Immature natural killer cell (primary cell): ENCODE measurements at regions not wholly inside any gene's neighbourhood (a gene's known extent, or its start where the extent isn't known, plus 50 kb on each side); places are given as distances from the start of the nearest gene placed in this dataset.

Experiments used
- DNase-seq, 3 donors: peaks; one replicate each; pipeline ENCODE4 v3.0.0; 2022; ENCODE audit warnings: mixed read lengths in 1 of 3
- H3K27ac Mint-ChIP-seq, 6 donors: one replicate each; pipeline ENCODE4 v1.8.0; 2020; ENCODE audit warnings: mixed read lengths in 6 of 6, mild to moderate bottlenecking in 5 of 6, inconsistent platforms in 4 of 6, moderate library complexity in 3 of 6
- H3K27me3 Mint-ChIP-seq, 3 donors: one replicate each; pipeline ENCODE4 v1.8.0; 2020 to 2021; ENCODE audit warnings: low read depth in 3 of 3, mild to moderate bottlenecking in 3 of 3, mixed read lengths in 3 of 3, moderate library complexity in 3 of 3, inconsistent platforms in 1 of 3
- H3K36me3 Mint-ChIP-seq, 3 donors: one replicate each; pipeline ENCODE4 v1.8.0; 2020; ENCODE audit warnings: mixed read lengths in 3 of 3, inconsistent platforms in 2 of 3, mild to moderate bottlenecking in 2 of 3
- H3K4me1 Mint-ChIP-seq, 2 donors: one replicate each; pipeline ENCODE4 v1.8.0; 2020; ENCODE audit warnings: inconsistent platforms in 2 of 2, mild to moderate bottlenecking in 2 of 2, mixed read lengths in 2 of 2, moderate library complexity in 1 of 2
- H3K4me3 Mint-ChIP-seq, 5 donors: one replicate each; pipeline ENCODE4 v1.8.0; 2020; ENCODE audit warnings: mild to moderate bottlenecking in 5 of 5, mixed read lengths in 5 of 5, inconsistent platforms in 3 of 5, moderate library complexity in 3 of 5
- H3K9me3 Mint-ChIP-seq, 6 donors: one replicate each; pipeline ENCODE4 v1.8.0; 2020; ENCODE audit warnings: mild to moderate bottlenecking in 6 of 6, mixed read lengths in 6 of 6, inconsistent platforms in 4 of 6, moderate library complexity in 3 of 6

DNA sequence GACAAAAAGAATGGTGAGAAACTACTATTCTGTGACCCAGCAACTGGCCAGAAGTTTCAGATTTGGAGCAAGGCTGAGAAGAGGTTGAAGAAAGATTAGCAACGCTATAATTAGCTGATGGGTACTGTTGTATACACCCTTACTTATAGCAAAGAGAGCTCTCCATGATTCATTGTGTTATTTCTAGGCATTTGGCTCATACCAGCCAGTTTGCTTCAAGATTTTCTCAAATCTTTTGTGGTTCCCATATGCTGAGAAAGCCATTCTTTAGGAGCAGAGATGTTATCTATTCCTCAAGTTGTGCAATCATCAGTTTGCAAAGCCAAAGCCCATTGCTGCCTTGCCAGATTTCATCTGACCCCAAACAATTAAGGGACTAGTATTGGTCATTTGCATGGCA, 179.4 kb downstream of the ETS1 start:
- peaks cover 0 to 9% (median 0%) of the 10 kb centered on the region in 3 donors for H3K36me3 Mint-ChIP-seq
- H3K27ac Mint-ChIP-seq = no peak overlapping the region
- no peaks in the 10 kb centered on the region for H3K4me1 Mint-ChIP-seq

DNA sequence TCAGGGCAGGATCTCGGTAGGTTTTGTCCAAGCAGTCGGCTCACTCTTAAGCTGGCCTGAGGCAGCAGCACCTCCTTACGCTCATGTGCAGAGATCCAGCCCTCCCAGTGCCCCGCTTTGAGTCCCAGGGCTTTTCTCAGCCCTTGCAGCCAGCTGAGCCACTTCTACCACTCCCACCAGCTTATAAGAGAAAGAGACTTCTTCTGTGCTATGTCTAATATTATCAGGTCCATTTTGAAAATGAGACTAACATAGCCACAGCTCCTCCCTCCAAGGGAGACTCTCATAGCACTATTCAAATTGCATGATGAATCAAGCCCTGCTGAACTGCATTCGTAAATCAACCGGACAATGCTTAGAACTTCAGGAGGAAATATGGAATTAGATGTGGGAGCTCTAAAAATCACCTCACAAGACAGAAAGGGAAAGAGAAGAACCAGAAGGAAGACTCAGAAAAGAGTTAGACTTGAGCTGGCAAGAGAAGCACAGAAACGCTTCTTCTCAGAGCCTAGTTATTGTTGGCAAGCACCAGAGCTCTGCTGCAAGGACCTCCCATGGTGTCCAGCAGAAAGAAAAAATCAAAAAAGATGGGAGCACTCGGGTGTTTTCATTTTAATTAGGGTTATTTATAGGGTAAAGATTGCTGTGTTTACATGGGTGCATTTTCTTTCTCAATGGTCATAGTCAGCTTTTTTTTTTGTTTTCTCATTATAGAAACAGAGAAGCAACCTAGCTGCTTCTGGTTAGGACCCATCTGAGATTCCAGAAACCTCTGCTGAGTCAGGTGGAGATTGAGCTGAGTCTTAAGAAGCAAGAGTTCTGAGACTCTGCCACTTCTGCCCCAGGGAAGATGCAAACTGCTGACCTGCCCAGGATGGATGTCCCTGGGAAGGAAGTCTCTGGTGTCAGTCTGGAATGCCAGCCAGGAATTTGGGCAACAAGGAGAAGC, 181.4 kb downstream of the ETS1 start:
- DNase-seq = no peak
- Mint-ChIP-seq H3K36me3 (peaks cover 0 to 9% (median 0%) of the 10 kb centered on the region in 3 donors), H3K27ac (no peak overlapping the region), H3K4me1 (no peaks in the 10 kb centered on the region), H3K4me3 (no peak overlapping the region), H3K27me3 (peaks cover 0 to 8% (median 3%) of the 10 kb centered on the region in 3 donors), H3K9me3 (no peaks in the 10 kb centered on the region)

More for the DNA sequence above, 179.4 kb downstream of the ETS1 start:
- Mint-ChIP-seq H3K27me3 (peaks cover 0 to 8% (median 1%) of the 10 kb centered on the region in 3 donors), H3K9me3 (no peaks in the 10 kb centered on the region), H3K4me3 (no peak overlapping the region)
- DNase-seq = no peak

DNA sequence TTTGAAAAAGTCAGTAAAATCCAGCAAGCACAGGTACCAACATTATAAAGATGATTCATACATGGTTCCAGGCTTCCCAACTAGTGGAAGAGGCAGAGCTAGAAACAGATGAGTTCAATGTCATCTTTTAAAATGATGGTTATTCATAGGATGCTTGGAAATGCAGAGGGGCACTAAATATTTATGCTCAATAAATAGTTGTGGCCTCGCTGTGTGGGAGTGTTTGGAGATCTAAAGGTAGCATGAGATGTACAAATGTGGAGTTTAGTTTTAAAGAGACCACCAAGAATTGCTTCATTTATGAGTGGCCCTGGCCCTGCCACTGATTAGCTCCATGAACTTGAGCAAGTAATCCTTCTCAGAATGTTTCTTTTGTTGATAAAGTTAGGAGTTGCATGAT, 182.2 kb downstream of the ETS1 start:
- no peaks in the 10 kb centered on the region for H3K4me1 Mint-ChIP-seq
- no peak overlapping the region for H3K27ac Mint-ChIP-seq
- no peak overlapping the region for H3K4me3 Mint-ChIP-seq
- no peak for DNase-seq
- H3K36me3 Mint-ChIP-seq = peaks cover 0 to 9% (median 0%) of the 10 kb centered on the region in 3 donors
- H3K27me3 Mint-ChIP-seq = peaks cover 0 to 8% (median 3%) of the 10 kb centered on the region in 3 donors
- no peaks in the 10 kb centered on the region for H3K9me3 Mint-ChIP-seq

DNA sequence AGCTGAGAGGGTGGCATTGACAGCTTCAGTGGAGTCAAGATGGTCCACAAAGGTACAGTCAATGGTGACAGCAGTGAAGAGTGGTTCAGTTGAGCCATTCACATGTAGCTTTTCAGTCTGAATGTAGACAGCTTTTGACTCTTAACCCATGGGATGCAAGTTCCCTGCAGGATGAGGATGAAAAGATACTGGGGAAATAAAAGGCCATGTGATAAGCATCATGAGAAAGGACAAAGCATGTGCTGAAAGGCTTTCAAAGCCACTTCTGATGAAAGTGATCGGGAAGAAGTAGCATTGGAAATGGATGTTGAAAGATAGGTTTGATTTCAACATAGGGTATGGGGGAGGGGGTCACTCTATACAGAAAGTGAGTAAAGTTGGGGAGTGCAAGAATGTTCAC, 182.9 kb downstream of the ETS1 start:
- Mint-ChIP-seq H3K4me1 (no peaks in the 10 kb centered on the region), H3K4me3 (no peak overlapping the region), H3K9me3 (no peaks in the 10 kb centered on the region), H3K27me3 (peaks cover 0 to 8% (median 3%) of the 10 kb centered on the region in 3 donors), H3K27ac (no peak overlapping the region), H3K36me3 (peaks cover 0 to 9% (median 0%) of the 10 kb centered on the region in 3 donors)
- DNase-seq = no peak

DNA sequence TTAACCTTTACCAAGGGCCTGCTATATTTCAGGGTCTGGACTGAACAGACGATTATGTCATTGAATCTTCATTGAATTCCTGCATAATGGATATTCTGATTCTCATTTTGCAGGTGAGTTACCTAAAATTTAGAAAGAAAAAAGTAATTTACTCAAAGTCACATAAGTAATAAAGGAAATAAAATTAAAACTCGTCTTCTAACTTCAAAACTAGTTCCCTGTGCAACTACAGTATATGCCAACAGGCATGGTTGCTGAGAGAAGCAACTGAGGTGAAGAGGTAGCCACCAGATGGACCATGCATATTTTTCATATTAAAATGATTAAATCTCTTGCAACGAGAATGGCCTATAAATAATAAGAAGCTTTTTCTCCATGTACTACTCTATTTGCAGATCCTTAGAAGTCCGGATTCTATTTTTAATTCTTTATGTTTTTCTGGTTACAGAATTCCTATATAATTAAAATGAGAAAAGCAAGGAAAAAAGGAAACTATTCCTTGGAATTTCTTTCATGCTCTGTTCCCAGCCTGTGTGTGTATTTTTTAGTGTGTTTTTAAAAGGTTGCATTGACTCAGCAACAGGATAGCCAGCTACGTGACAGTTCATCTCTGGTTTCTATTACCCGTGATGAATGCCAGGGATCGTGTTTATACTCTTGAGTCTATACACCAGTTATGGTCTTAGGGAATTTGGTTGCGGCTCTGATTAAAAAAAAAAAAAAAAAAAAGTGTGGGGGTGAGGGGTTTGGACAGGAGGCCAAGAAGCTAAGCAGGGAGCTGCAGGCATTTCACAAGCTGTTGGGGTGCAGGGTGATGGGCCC, 186.8 kb downstream of the ETS1 start:
- DNase-seq = no peak
- peak overlapping the region in 1 of 6 donors; percentile 6 for H3K27ac Mint-ChIP-seq
- H3K27me3 Mint-ChIP-seq = peaks cover 0 to 7% (median 1%) of the 10 kb centered on the region in 3 donors
- H3K36me3 Mint-ChIP-seq = peaks cover 0 to 5% (median 0%) of the 10 kb centered on the region in 3 donors
- no peak overlapping the region for H3K4me3 Mint-ChIP-seq
- no peaks in the 10 kb centered on the region for H3K9me3 Mint-ChIP-seq
- H3K4me1 Mint-ChIP-seq = peaks cover 0 to 5% of the 10 kb centered on the region in 2 donors

DNA sequence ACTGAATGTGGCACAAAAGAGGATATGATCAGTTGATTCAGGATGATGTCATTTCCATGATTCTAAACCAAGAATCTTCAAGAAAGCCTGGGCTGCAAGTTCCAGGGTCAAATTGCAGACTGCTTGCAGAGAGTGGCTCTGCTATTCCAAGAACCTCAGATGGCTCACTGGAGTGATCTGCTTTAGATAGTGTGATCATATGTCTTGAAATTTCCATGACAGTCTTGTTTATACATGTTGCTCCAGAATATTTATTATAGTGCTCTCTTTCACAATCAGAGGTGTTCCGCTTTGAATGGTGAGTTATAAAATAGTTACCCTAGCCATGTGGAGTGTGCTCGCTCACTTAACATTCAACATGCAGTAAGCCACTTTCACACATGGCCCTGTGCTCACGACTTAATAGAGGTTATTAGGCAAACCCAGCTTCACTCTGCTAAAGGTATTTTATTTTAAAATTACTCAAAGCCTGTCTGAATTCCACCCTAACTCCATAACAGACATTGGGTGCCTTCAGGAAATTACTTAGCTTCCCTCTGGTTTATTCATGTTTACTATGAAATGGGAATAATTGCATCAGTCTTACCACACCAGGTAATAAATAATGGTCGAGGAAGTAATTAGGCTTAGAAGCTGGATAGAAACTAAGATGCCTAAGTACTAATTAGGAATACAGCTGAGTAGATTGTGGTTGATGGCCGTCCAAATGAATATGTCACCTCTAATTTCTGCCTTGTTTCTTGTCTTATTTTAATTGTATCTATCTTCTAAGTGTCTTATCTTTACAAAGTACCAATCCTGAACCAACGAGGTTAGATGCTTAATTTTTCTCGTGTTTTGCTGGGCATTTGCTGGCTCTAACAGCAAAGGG, 187.9 kb downstream of the ETS1 start:
- no peak for DNase-seq
- peaks cover 0 to 5% of the 10 kb centered on the region in 2 donors for H3K4me1 Mint-ChIP-seq
- peaks cover 0 to 5% (median 0%) of the 10 kb centered on the region in 3 donors for H3K36me3 Mint-ChIP-seq
- peak overlapping the region in 2 of 6 donors; percentile 24 to 71 for H3K27ac Mint-ChIP-seq
- peaks cover 0 to 7% (median 1%) of the 10 kb centered on the region in 3 donors for H3K27me3 Mint-ChIP-seq
- H3K4me3 Mint-ChIP-seq = no peak overlapping the region
- H3K9me3 Mint-ChIP-seq = no peaks in the 10 kb centered on the region

DNA sequence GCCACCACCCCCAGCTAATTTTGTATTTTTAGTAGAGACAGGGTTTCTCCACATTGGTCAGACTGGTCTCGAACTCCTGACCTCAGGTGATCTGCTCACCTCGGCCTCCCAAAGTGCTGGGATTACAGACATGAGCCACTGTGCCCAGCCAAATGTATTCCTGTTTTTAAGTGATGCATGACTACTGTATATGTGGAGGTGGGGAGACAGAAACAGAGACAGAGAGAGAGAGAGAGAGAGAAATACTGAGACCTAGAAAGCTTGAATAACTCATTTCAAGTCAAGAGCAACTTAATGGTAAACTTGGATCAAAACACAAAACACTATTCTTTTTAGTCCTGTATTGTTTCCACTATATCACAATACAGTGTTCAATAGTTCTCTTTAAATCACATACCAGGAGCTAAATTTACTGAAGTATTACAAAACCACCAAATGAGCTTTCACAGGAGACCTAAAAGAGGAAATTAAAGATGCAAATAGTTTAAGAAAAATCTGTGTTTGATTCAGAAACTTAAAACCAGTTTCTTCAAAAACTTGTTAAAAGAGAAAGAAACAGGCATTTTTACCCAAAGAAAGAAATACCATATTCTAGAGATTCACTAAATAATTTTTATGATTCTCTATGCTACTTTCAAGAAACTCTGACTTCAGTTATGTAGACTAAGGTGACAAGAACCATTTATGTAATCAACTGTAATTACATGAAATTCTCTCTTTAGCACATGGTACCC, 188.7 kb downstream of the ETS1 start:
- no peaks in the 10 kb centered on the region for H3K9me3 Mint-ChIP-seq
- no peak overlapping the region for H3K4me3 Mint-ChIP-seq
- peaks cover 0 to 3% (median 1%) of the 10 kb centered on the region in 3 donors for H3K27me3 Mint-ChIP-seq
- H3K4me1 Mint-ChIP-seq = peaks cover 0 to 5% of the 10 kb centered on the region in 2 donors
- DNase-seq = no peak
- peak overlapping the region in 1 of 6 donors; percentile 57 for H3K27ac Mint-ChIP-seq
- peaks cover 0 to 3% (median 0%) of the 10 kb centered on the region in 3 donors for H3K36me3 Mint-ChIP-seq

DNA sequence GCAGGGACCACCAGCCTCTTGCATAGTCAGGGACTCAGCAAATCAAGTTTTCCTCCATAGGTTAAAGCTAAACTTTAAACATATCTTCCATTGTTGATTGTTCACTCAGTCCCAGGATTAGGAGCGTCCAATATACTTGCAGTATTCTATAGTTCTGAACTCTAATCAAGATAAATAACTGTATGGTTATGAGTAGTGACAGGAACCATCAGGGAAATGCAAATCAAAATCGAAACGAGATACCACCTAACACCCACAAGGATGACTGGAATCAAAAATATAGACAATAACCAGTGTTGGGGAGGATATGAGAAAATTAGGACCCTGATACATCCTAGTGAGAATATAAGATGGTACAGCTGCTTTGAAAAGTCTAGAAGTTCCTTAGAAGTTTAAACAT, 190.0 kb downstream of the ETS1 start:
- Mint-ChIP-seq H3K36me3 (no peaks in the 10 kb centered on the region), H3K27ac (no peak overlapping the region), H3K9me3 (no peaks in the 10 kb centered on the region), H3K4me3 (no peak overlapping the region), H3K4me1 (peaks cover 0 to 5% of the 10 kb centered on the region in 2 donors), H3K27me3 (peaks cover 0 to 3% (median 1%) of the 10 kb centered on the region in 3 donors)
- DNase-seq = no peak

DNA sequence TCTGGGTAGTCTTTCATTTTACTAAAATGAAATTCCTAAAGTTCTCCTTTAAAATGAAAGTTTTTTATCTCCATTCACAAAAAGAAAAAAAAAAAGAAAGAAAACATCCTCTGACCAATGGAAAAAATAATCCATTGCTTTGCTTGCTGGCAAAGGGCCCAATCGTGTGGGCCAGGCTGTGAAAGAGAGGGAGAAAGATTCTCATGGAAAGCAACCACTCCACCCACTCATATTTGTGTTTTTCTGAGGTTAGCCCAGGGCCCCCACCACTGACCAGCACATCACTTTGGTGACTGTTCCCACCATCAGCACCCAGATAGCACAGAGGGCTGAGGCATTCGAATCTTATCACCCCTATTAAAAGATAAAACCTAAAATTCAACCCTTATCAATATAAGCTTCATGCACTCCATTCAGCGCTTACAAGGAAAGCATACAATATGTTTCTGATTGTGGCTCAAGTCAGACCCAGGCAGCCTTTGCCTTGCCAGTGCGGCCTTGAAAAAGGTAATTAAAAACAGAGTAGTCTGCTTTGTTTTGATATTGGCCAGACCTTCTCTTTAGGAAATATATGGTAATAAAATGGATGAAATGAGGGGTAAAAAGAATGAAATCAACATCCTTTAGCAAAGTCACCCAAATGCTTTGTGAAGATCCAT, 192.8 kb downstream of the ETS1 start:
- H3K27ac Mint-ChIP-seq = peak overlapping the region in 1 of 6 donors; percentile 7
- H3K9me3 Mint-ChIP-seq = no peaks in the 10 kb centered on the region
- no peaks in the 10 kb centered on the region for H3K36me3 Mint-ChIP-seq
- H3K4me3 Mint-ChIP-seq = no peak overlapping the region
- H3K4me1 Mint-ChIP-seq = peaks cover 0 to 5% of the 10 kb centered on the region in 2 donors
- H3K27me3 Mint-ChIP-seq = peaks cover 0 to 3% (median 0%) of the 10 kb centered on the region in 3 donors
- DNase-seq = no peak

DNA sequence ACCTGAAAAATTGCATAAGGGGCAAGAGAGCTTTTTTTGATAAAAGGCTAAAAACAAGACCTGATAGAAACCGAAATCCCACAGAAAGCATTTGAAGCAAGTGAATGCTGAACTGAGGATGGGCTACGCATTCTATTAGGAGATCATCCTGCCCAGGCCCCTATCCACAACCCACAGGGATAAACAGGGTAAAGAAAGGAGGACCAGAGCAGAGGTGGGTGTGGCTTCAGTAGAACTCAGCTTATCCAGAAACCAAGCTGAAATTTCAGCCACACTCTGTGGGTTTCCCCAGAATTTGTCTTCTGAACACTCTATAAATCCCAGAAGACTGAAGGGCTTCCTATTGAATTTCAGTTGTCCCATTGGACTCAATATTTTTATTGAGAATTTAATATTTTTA, 195.1 kb downstream of the ETS1 start:
- no peak for DNase-seq
- Mint-ChIP-seq H3K27me3 (peaks cover 0 to 2% (median 2%) of the 10 kb centered on the region in 3 donors), H3K9me3 (no peaks in the 10 kb centered on the region), H3K36me3 (no peaks in the 10 kb centered on the region), H3K4me1 (no peaks in the 10 kb centered on the region), H3K27ac (no peak overlapping the region), H3K4me3 (no peak overlapping the region)

DNA sequence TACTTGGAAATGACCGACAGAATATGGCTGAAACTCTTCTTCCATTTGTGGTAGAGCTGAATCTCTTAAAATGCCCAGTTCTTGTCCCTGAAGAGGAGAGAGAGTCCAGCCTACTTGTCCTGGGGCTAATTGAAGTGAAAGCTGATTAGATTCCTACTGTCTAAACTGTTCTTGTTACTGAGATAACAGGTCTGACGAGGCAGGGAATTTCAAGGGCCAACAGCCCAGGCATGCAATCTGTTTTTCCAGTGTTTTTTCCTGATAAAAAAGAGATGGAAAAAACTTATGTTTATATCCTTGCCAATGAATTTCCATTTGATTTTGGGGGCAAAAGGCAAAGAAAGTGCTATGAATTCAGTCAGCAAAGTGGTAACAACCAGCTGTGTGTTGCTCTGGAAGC, 195.5 kb downstream of the ETS1 start:
- Mint-ChIP-seq H3K36me3 (no peaks in the 10 kb centered on the region), H3K4me1 (no peaks in the 10 kb centered on the region), H3K4me3 (no peak overlapping the region), H3K27ac (no peak overlapping the region), H3K27me3 (peaks cover 0 to 2% (median 0%) of the 10 kb centered on the region in 3 donors), H3K9me3 (no peaks in the 10 kb centered on the region)
- no peak for DNase-seq

DNA sequence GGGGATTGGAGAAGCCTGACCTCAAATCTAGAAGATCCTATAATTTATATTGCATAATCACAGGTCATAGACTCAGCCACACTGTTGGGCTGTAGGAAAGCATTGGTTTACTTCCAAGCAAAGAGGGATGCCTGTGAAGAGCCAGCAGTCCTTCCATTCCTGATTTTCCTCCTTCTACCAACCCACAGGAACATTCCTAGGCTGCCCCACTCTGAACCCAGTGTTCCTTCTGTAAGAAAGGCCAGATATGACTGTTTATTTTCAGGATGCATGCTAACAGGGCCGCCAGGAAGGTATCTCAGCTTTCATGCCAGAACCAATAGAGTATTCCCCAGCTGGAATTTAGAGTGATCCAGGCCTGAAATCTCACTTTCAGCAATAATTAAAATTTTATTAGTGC, 197.1 kb downstream of the ETS1 start:
- Mint-ChIP-seq H3K36me3 (no peaks in the 10 kb centered on the region), H3K27ac (no peak overlapping the region), H3K4me1 (no peaks in the 10 kb centered on the region), H3K4me3 (no peak overlapping the region), H3K27me3 (peaks cover 0 to 2% (median 0%) of the 10 kb centered on the region in 3 donors), H3K9me3 (no peaks in the 10 kb centered on the region)
- no peak for DNase-seq
